ENCODE measurements at regions not wholly inside any gene's neighbourhood (a gene's known extent, or its start where the extent isn't known, plus 50 kb on each side); places are given as distances from the start of the nearest gene placed in this dataset.

- Histone ChIP-seq H3K4me3 (no peak overlapping the region), H3K4me1 (no peaks in the 10 kb centered on the region), H3K27me3 (ENCODE audit: low read depth) (peaks cover 3% of the 10 kb centered on the region), H3K36me3 (no peaks in the 10 kb centered on the region), H3K9me3 (no peaks in the 10 kb centered on the region), H3K27ac (no peak overlapping the region)
- ATAC-seq (no peak), DNase-seq (no peak)
- TF ChIP-seq CTCF (IDR thresholded peaks at IDR 0.05) = no peak
- intact Hi-C loops (cut with DNase I) = no loop called here
Observed at GRCh38 chr5:2295476-2295875, 412.8 kb upstream of the IRX4 start.

GRCh38 chr5:2293906-2294305 is 411.2 kb upstream of the IRX4 start:
- Histone ChIP-seq H3K27me3 (ENCODE audit: low read depth) (peaks cover 3% of the 10 kb centered on the region), H3K27ac (no peak overlapping the region), H3K4me1 (no peaks in the 10 kb centered on the region), H3K4me3 (no peak overlapping the region), H3K9me3 (no peaks in the 10 kb centered on the region), H3K36me3 (no peaks in the 10 kb centered on the region)
- no peak for DNase-seq
- TF ChIP-seq CTCF (IDR thresholded peaks at IDR 0.05) = no peak
- no peak for ATAC-seq
- intact Hi-C loops (cut with DNase I) = no loop called here

- DNase-seq (no peak), ATAC-seq (no peak)
- TF ChIP-seq CTCF (IDR thresholded peaks at IDR 0.05) = no peak
- no peaks in the 10 kb centered on the region for H3K36me3 ChIP-seq
- H3K27ac ChIP-seq = no peak overlapping the region
- H3K4me3 ChIP-seq = no peak overlapping the region
- no peaks in the 10 kb centered on the region for H3K4me1 ChIP-seq
- intact Hi-C loops (cut with DNase I) = no loop called here
- no peaks in the 10 kb centered on the region for H3K9me3 ChIP-seq
- peaks cover 3% of the 10 kb centered on the region for H3K27me3 ChIP-seq (ENCODE audit: low read depth)
Observed at GRCh38 chr5:2291146-2291840, 408.6 kb upstream of the IRX4 start.

GRCh38 chr5:2289380-2289779 is 406.7 kb upstream of the IRX4 start:
- H3K27ac ChIP-seq = no peak overlapping the region
- ATAC-seq = no peak
- DNase-seq = no peak

GRCh38 chr5:2288968-2289367 is 406.2 kb upstream of the IRX4 start:
- intact Hi-C loops (cut with DNase I) = no loop called here

More at GRCh38 chr5:2289380-2289779, 406.7 kb upstream of the IRX4 start:
- Histone ChIP-seq H3K4me3 (no peak overlapping the region), H3K9me3 (no peaks in the 10 kb centered on the region), H3K36me3 (no peaks in the 10 kb centered on the region), H3K27me3 (ENCODE audit: low read depth) (peaks cover 3% of the 10 kb centered on the region), H3K4me1 (no peaks in the 10 kb centered on the region)
- intact Hi-C loops (cut with DNase I) = no loop called here
- TF ChIP-seq CTCF (IDR thresholded peaks at IDR 0.05) = no peak

More at GRCh38 chr5:2288968-2289367, 406.2 kb upstream of the IRX4 start:
- H3K36me3 ChIP-seq = no peaks in the 10 kb centered on the region
- TF ChIP-seq CTCF (IDR thresholded peaks at IDR 0.05) = no peak
- no peak for ATAC-seq
- H3K27me3 ChIP-seq (ENCODE audit: low read depth) = peaks cover 3% of the 10 kb centered on the region
- H3K4me3 ChIP-seq = no peak overlapping the region
- no peaks in the 10 kb centered on the region for H3K9me3 ChIP-seq
- no peak overlapping the region for H3K27ac ChIP-seq
- DNase-seq = no peak
- no peaks in the 10 kb centered on the region for H3K4me1 ChIP-seq

All from lower lobe of right lung (tissue), 2 donors.